Brain microvascular endothelial cell (primary cell): ENCODE measurements at regions not wholly inside any gene's neighbourhood (a gene's known extent, or its start where the extent isn't known, plus 50 kb on each side); places are given as distances from the start of the nearest gene placed in this dataset.

Source experiments
- DNase-seq: peaks from one replicate; pipeline ENCODE4 v3.0.0-alpha.2; 2020
- H3K27ac ChIP-seq: fragments of 250-450 bp; sonication (Bioruptor Pico); 2 replicates; pipeline ENCODE4 v1.5.1; 2020; ENCODE audit warnings: mild to moderate bottlenecking, moderate library complexity
- H3K27me3 ChIP-seq: fragments of 250-450 bp; sonication (Bioruptor Pico); replicated peaks from 2 replicates; pipeline ENCODE4 v1.5.1; 2020; ENCODE audit warnings: mild to moderate bottlenecking
- H3K36me3 ChIP-seq: fragments of 250-450 bp; sonication (Bioruptor Pico); replicated peaks from 2 replicates; pipeline ENCODE4 v1.5.1; 2020; ENCODE audit warnings: mild to moderate bottlenecking
- H3K4me3 ChIP-seq: 2 replicates; pipeline ENCODE4 v1.5.1; 2011; ENCODE audit warnings: low read depth, mild to moderate bottlenecking, control low read depth, low read length, moderate library complexity
- in situ Hi-C: cut with HindIII; loops from 2 replicates; pipeline ENCODE4 v1.10.0; 2017; ENCODE audit warnings: low sequenced_read_pairs, low pct_ligation_motif_present
- TF ChIP-seq, protein P1 (sequence below): IDR thresholded peaks from 2 replicates; pipeline ENCODE4 v1.5.1; 2011; ENCODE audit warnings: low read depth, mild to moderate bottlenecking, moderate library complexity, low read length, control low read depth, inconsistent platforms; ENCODE audit errors: missing control alignments

GRCh38 chr5:176719113-176719739, 71.9 kb downstream of the TSPAN17 start:
- DNase-seq = no peak
- TF ChIP-seq, protein P1, sequence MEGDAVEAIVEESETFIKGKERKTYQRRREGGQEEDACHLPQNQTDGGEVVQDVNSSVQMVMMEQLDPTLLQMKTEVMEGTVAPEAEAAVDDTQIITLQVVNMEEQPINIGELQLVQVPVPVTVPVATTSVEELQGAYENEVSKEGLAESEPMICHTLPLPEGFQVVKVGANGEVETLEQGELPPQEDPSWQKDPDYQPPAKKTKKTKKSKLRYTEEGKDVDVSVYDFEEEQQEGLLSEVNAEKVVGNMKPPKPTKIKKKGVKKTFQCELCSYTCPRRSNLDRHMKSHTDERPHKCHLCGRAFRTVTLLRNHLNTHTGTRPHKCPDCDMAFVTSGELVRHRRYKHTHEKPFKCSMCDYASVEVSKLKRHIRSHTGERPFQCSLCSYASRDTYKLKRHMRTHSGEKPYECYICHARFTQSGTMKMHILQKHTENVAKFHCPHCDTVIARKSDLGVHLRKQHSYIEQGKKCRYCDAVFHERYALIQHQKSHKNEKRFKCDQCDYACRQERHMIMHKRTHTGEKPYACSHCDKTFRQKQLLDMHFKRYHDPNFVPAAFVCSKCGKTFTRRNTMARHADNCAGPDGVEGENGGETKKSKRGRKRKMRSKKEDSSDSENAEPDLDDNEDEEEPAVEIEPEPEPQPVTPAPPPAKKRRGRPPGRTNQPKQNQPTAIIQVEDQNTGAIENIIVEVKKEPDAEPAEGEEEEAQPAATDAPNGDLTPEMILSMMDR = no peak
- in situ Hi-C loops = no loop called here
- no peak overlapping the region for H3K4me3 ChIP-seq
- H3K36me3 ChIP-seq = no peaks in the 10 kb centered on the region
- peaks cover 12% of the 10 kb centered on the region for H3K27me3 ChIP-seq
- no peak overlapping the region for H3K27ac ChIP-seq

DNA sequence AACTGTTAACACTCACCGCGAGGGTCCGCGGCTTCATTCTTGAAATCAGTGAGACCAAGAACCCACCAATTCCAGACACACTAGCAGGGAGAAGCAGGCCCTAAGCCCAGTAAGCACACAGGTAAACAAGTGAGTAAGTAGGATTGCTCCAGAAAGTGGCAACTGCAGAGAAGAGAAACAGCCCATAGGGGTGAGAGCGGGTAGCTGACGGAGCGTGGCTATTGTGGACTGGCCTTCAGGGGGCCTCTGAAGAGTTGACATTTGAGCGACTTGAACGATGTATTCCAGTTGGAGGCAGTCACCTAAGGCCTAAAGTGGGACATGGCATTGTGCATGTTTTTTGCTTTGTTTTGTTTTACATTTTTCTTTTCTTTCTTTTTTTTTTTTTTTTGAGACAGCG, 74.2 kb downstream of the TSPAN17 start:
- Histone ChIP-seq H3K27me3 (peaks cover 16% of the 10 kb centered on the region), H3K27ac (no peak overlapping the region), H3K36me3 (no peaks in the 10 kb centered on the region), H3K4me3 (no peak overlapping the region)
- no peak for DNase-seq
- in situ Hi-C loops = no loop called here
- TF ChIP-seq, protein P1 = no peak

DNA sequence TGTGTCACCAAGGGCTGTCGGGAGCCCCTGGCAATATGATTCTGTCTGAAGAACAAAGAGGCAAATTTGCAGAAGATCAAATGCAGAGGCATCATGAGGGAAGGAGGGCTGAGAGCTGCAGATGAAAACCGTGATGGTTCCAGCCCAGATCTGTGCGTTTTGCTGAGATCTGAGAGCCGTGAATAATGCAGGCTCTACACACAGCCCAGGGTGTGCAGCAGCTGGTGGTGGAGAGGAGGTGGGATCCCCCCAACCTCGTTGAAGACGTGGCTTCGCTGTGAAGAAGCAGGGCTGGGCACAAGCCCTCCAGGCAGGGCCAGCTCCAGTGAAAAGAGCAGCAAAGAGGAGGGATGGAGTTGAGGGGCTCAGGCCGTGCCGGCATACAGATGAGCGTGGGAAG, 75.5 kb downstream of the TSPAN17 start:
- no peak overlapping the region for H3K27ac ChIP-seq
- H3K36me3 ChIP-seq = no peaks in the 10 kb centered on the region
- TF ChIP-seq, protein P1 = no peak
- H3K27me3 ChIP-seq = peaks cover 16% of the 10 kb centered on the region
- H3K4me3 ChIP-seq = no peak overlapping the region
- no peak for DNase-seq
- in situ Hi-C loops = no loop called here

- DNase-seq = no peak
These were observed 76.2 kb downstream of the TSPAN17 start for GRCh38 chr5:176723440-176723839.

DNA sequence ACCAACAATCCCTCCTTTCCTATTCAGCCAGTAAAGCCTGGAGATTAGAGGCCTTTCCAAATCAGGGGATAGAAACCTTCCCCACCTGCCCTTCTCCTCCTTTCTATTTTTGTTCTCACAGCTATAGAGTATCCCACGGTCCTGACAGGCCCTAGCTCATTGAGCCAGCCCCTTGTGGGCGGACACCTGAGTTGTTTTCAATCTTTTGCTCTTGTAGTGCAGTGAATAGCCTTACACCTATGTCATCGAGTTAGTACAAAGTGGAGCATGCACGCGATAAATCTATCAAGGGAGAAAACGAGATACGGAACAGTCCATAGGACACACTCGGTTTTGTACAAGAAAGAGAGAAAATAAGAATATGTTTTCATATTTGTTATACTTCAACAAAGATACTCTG, 77.2 kb downstream of the TSPAN17 start:
- DNase-seq = no peak
- H3K27ac ChIP-seq = no peak overlapping the region
- in situ Hi-C loops = no loop called here
- peaks cover 17% of the 10 kb centered on the region for H3K27me3 ChIP-seq
- H3K4me3 ChIP-seq = no peak overlapping the region
- TF ChIP-seq, protein P1 = no peak
- no peaks in the 10 kb centered on the region for H3K36me3 ChIP-seq

More at GRCh38 chr5:176723440-176723839, 76.2 kb downstream of the TSPAN17 start:
- no peak overlapping the region for H3K27ac ChIP-seq
- no peak overlapping the region for H3K4me3 ChIP-seq
- no peaks in the 10 kb centered on the region for H3K36me3 ChIP-seq
- H3K27me3 ChIP-seq = peaks cover 15% of the 10 kb centered on the region
- TF ChIP-seq, protein P1 = no peak
- in situ Hi-C loops = no loop called here
